Esophagus muscularis mucosa (tissue), 4 donors: ENCODE measurements at regions not wholly inside any gene's neighbourhood (a gene's known extent, or its start where the extent isn't known, plus 50 kb on each side); places are given as distances from the start of the nearest gene placed in this dataset.
"Not testable (repeated sequence)": the region's sequence is repeated elsewhere in the genome, so short reads cannot be mapped to it uniquely, and the experiment has no call there.

Experiments
- DNase-seq: peaks from one replicate; pipeline ENCODE4 v3.0.0-alpha.2; 2017; ENCODE audit errors: extremely low spot score
- H3K27ac ChIP-seq, 4 donors: fragments of 200-600 bp; sonication (generic); replicated peaks in 1 of 4; 1 replicate in 3 of 4; 2 replicates in 1 of 4; pipeline ENCODE4 v1.5.1; 2016 to 2019; ENCODE audit warnings: mild to moderate bottlenecking in 1 of 4
- H3K27me3 ChIP-seq, 4 donors: fragments of 200-600 bp; sonication (generic); one replicate each; pipeline versions ENCODE4 v1.5.1 to v1.6.0; 2016 to 2019
- H3K36me3 ChIP-seq, 4 donors: fragments of 200-600 bp; sonication (generic); one replicate each; pipeline ENCODE4 v1.5.1; 2016 to 2019
- H3K4me1 ChIP-seq, 4 donors: fragments of 200-600 bp; sonication (generic); one replicate each; pipeline ENCODE4 v1.5.1; 2016 to 2019
- H3K4me3 ChIP-seq, 4 donors: fragments of 200-600 bp; sonication (generic); 1 replicate in 2 of 4; 2 replicates in 2 of 4; pipeline ENCODE4 v1.5.1; 2016 to 2019; ENCODE audit warnings: mild to moderate bottlenecking in 4 of 4, moderate library complexity in 1 of 4
- H3K9me3 ChIP-seq, 4 donors: fragments of 200-600 bp; sonication (generic); 1 replicate in 3 of 4; 2 replicates in 1 of 4; pipeline ENCODE4 v1.5.1; 2016 to 2019
- EP300 ChIP-seq: sonication (generic); formaldehyde crosslinking; IDR thresholded peaks from one replicate; pipeline ENCODE4 v1.6.1; 2017; ENCODE audit warnings: antibody characterized with exemption
- POLR2A ChIP-seq: fragments of 450-650 bp; IDR thresholded peaks from one replicate; pipeline ENCODE4 v1.6.1; 2017; ENCODE audit warnings: antibody characterized with exemption, moderate library complexity, mild to moderate bottlenecking, low read depth
- POLR2AphosphoS5 ChIP-seq, 2 donors: sonication (generic); formaldehyde crosslinking; IDR thresholded peaks; one replicate each; pipeline ENCODE4 v1.6.1; 2017; ENCODE audit warnings: antibody characterized with exemption in 2 of 2
- WGBS: methylation state at CpG from one replicate; pipeline ENCODE4 v1.1.5; 2018; 5-methylcytosine and 5-hydroxymethylcytosine counted together
- intact Hi-C: fragments of 100-400 bp; cut with DNase I; formaldehyde crosslinking; loops from one replicate; pipeline ENCODE4 v1.15.1; 2023
- TF ChIP-seq, protein P1 (sequence below), 3 experiments: fragments of 200-600 bp in 2 of 3; fragments of 450-650 bp in 1 of 3; sonication (generic) in 2 of 3; IDR thresholded peaks; one replicate each; pipeline ENCODE4 v1.5.1; 2017 to 2019; ENCODE audit warnings: antibody characterized with exemption in 3 of 3, mild to moderate bottlenecking in 2 of 3, moderate library complexity in 1 of 3

DNA sequence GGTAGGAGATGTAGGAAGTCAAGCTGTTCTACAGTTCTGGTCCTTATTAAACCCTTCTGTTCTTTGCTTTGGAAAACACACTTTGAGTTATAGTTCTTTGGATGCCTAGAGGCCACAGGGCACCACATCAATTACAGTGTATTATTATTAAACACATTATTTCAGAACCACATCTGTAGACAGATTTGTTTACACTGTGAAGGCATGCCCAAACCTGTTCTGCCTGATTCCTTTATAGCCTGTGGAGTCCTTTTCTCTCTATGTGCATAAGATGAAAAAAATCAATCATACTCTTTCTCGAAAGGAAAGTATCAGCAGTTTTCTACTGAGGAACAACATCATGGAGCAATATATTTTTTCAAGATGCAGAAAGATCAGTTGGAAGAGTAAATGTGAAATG, 371.3 kb upstream of the INTU start:
- H3K9me3 ChIP-seq: no peaks in the 10 kb centered on the region
- 76% methylated on average over 1 of the region's 1 CpG for WGBS

DNA sequence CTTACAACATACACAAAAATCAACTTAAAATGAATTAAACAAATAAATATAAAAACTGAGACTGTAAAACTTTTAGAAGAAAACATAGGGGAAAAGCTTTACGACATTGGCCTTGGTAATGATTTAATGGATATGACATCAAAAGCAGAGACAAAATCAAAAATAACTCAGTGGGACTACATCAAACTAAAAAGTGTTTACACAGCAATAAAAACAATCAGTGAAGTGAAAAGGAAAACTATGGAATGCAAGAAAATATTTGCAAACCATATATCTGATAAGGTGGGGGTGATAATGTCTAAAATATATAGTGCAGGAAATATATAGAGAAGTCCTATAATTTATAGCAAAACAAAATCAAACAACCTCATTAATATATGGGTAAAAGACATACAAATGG, 364.4 kb upstream of the INTU start:
- no peaks in the 10 kb centered on the region for H3K4me1 ChIP-seq
- H3K4me3 ChIP-seq: no peak overlapping the region
- intact Hi-C loops: no loop called here
- TF ChIP-seq, protein P1, sequence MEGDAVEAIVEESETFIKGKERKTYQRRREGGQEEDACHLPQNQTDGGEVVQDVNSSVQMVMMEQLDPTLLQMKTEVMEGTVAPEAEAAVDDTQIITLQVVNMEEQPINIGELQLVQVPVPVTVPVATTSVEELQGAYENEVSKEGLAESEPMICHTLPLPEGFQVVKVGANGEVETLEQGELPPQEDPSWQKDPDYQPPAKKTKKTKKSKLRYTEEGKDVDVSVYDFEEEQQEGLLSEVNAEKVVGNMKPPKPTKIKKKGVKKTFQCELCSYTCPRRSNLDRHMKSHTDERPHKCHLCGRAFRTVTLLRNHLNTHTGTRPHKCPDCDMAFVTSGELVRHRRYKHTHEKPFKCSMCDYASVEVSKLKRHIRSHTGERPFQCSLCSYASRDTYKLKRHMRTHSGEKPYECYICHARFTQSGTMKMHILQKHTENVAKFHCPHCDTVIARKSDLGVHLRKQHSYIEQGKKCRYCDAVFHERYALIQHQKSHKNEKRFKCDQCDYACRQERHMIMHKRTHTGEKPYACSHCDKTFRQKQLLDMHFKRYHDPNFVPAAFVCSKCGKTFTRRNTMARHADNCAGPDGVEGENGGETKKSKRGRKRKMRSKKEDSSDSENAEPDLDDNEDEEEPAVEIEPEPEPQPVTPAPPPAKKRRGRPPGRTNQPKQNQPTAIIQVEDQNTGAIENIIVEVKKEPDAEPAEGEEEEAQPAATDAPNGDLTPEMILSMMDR (IDR thresholded peaks at IDR 0.05): no peak
- TF ChIP-seq POLR2A (no peak), POLR2AphosphoS5 (IDR thresholded peaks at IDR 0.05) (no peak), EP300 (no peak)
- WGBS: 95% methylated on average over 1 of the region's 1 CpG
- no peak for DNase-seq
- H3K9me3 ChIP-seq: no peaks in the 10 kb centered on the region
- no peaks in the 10 kb centered on the region for H3K27me3 ChIP-seq
- H3K27ac ChIP-seq: no peak overlapping the region
- no peaks in the 10 kb centered on the region for H3K36me3 ChIP-seq

More for the DNA sequence above, 371.3 kb upstream of the INTU start:
- Histone ChIP-seq H3K36me3 (no peaks in the 10 kb centered on the region), H3K27ac (no peak overlapping the region), H3K4me3 (no peak overlapping the region), H3K4me1 (no peaks in the 10 kb centered on the region), H3K27me3 (no peaks in the 10 kb centered on the region)
- intact Hi-C loops: no loop called here
- TF ChIP-seq POLR2AphosphoS5 (IDR thresholded peaks at IDR 0.05) (no peak), EP300 (no peak), POLR2A (no peak)
- TF ChIP-seq, protein P1 (IDR thresholded peaks at IDR 0.05): no peak
- DNase-seq: no peak

DNA sequence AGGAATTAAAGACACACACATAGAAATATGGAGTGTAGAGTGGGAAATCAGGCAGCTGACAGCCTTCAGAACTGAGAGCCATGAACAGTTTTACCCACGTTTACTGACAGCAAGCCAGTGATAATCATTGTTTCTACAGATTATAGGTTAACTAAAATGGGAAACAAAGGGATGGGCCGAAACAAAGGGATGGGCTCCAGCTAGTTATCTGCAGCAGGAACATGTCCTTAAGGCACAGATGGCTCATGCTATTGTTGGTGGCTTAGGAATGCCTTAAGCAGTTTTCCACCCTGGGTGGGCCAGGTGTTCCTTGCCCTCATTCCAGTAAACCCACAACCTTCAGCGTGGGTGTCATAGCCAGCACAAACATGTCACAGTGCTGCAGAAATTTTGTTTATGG, 355.7 kb upstream of the INTU start:
- H3K27ac ChIP-seq, H3K4me1 ChIP-seq, intact Hi-C loops, H3K27me3 ChIP-seq, H3K9me3 ChIP-seq, H3K36me3 ChIP-seq, H3K4me3 ChIP-seq, DNase-seq: not testable (repeated sequence)
- WGBS: 80% methylated on average over 3 of the region's 3 CpGs

DNA sequence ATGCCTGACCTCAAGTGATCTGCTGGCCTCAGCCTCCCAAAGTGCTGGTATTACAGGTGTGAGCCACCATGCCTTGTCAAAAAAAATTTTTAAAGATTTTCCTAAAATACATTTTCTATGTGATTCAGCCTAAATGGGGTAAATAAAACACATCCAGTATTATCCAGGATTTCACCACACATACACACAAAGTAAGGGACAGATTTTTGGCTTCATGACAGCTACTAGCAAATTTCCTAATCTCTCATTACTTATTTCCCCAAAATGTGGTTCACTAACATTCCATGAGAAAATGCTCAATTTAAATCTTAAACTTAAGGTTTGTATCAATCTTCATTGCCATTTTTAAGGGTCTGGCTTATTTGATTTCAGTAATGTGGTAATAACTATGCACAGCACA, 348.5 kb upstream of the INTU start:
- Histone ChIP-seq H3K27ac (no peak overlapping the region), H3K9me3 (no peaks in the 10 kb centered on the region), H3K27me3 (no peaks in the 10 kb centered on the region), H3K4me1 (no peaks in the 10 kb centered on the region), H3K36me3 (no peaks in the 10 kb centered on the region), H3K4me3 (no peak overlapping the region)
- intact Hi-C loops: no loop called here
- TF ChIP-seq EP300: no peak
- no peak for TF ChIP-seq POLR2AphosphoS5 (IDR thresholded peaks at IDR 0.05)
- TF ChIP-seq, protein P1 (IDR thresholded peaks at IDR 0.05): no peak
- TF ChIP-seq POLR2A: no peak
- DNase-seq: no peak

DNA sequence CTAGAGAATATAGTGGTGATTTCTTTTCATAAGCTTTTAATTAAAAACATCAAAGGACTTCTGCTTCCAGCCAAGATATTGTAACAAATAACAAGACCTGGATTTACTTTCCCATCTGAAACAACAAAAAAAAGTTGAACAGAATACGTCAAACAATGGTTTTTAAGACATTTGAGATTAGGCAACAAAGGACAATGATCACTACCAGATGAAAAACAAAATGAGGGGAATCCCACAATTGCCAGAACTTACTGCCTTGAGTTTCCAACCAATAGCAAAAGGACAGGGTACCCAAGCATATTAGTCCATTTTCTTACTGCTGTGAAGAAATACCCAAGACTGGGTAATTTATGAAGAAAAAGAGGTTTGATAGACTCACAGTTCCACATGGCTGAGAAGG, 341.4 kb upstream of the INTU start:
- intact Hi-C loops: no loop called here
- Histone ChIP-seq H3K27ac (no peak overlapping the region), H3K4me3 (no peak overlapping the region), H3K27me3 (no peaks in the 10 kb centered on the region), H3K36me3 (no peaks in the 10 kb centered on the region), H3K4me1 (no peaks in the 10 kb centered on the region), H3K9me3 (peaks cover 0 to 10% (median 6%) of the 10 kb centered on the region in 4 donors)
- WGBS: 85% methylated on average over 1 of the region's 1 CpG
- no peak for DNase-seq
- TF ChIP-seq EP300: no peak
- no peak for TF ChIP-seq POLR2AphosphoS5 (IDR thresholded peaks at IDR 0.05)
- TF ChIP-seq, protein P1 (IDR thresholded peaks at IDR 0.05): no peak
- TF ChIP-seq POLR2A: no peak
